GM19351 (cell line): ENCODE measurements at regions not wholly inside any gene's neighbourhood (a gene's known extent, or its start where the extent isn't known, plus 50 kb on each side); places are given as distances from the start of the nearest gene placed in this dataset.

Experiments
- ATAC-seq: cut with Tn5 transposase; IDR thresholded peaks from one replicate; pipeline ENCODE4 v1.9.1; 2021; ENCODE audit warnings: mild to moderate bottlenecking, moderate library complexity; ENCODE audit not compliant: unreplicated experiment

- ATAC-seq: no peak
Observed at GRCh38 chr6:23403460-23403859, 722.6 kb upstream of the NRSN1 start.

GRCh38 chr6:23409531-23409930 is 716.5 kb upstream of the NRSN1 start:
- ATAC-seq: no peak

- no peak for ATAC-seq
Observed at GRCh38 chr6:23410439-23410838, 715.6 kb upstream of the NRSN1 start.

GRCh38 chr6:23412770-23413169 is 713.2 kb upstream of the NRSN1 start:
- no peak for ATAC-seq

GRCh38 chr6:23413327-23414050 is 712.5 kb upstream of the NRSN1 start:
- ATAC-seq: no peak

- ATAC-seq: peak; percentile 78
Observed at GRCh38 chr6:23414051-23414445, 712.0 kb upstream of the NRSN1 start.

- ATAC-seq: no peak
Observed at GRCh38 chr6:23414922-23415321, 711.1 kb upstream of the NRSN1 start.

- peak; percentile 53 for ATAC-seq
Observed at GRCh38 chr6:23415819-23416427, 710.1 kb upstream of the NRSN1 start.

GRCh38 chr6:23417133-23417532 is 708.9 kb upstream of the NRSN1 start:
- ATAC-seq: no peak

GRCh38 chr6:23418095-23418494 is 707.9 kb upstream of the NRSN1 start:
- ATAC-seq: no peak

- ATAC-seq: no peak
Observed at GRCh38 chr6:23419046-23419445, 707.0 kb upstream of the NRSN1 start.

- no peak for ATAC-seq
Observed at GRCh38 chr6:23420659-23421350, 705.2 kb upstream of the NRSN1 start.

- ATAC-seq: no peak
Observed at GRCh38 chr6:23424584-23424983, 701.4 kb upstream of the NRSN1 start.

GRCh38 chr6:23435126-23435525 is 690.9 kb upstream of the NRSN1 start:
- ATAC-seq: no peak

- ATAC-seq: no peak
Observed at GRCh38 chr6:23435798-23436197, 690.2 kb upstream of the NRSN1 start.

- ATAC-seq: no peak
Observed at GRCh38 chr6:23441808-23442461, 684.1 kb upstream of the NRSN1 start.

GRCh38 chr6:23445157-23445710 is 680.8 kb upstream of the NRSN1 start:
- ATAC-seq: no peak

- no peak for ATAC-seq
Observed at GRCh38 chr6:23446469-23446967, 679.5 kb upstream of the NRSN1 start.

GRCh38 chr6:23447731-23448130 is 678.3 kb upstream of the NRSN1 start:
- no peak for ATAC-seq

GRCh38 chr6:23448281-23448680 is 677.7 kb upstream of the NRSN1 start:
- no peak for ATAC-seq
